Skeletal muscle satellite cell (primary cell): ENCODE measurements at regions not wholly inside any gene's neighbourhood (a gene's known extent, or its start where the extent isn't known, plus 50 kb on each side); places are given as distances from the start of the nearest gene placed in this dataset.
"Not testable (repeated sequence)": the region's sequence is repeated elsewhere in the genome, so short reads cannot be mapped to it uniquely, and the experiment has no call there.

ENCODE experiments used
- H3K27me3 ChIP-seq: 2 replicates; pipeline ENCODE4 v1.7.0; 2013; ENCODE audit warnings: low read length; ENCODE audit not compliant: control insufficient read depth, insufficient read depth
- H3K36me3 ChIP-seq: 2 replicates; pipeline ENCODE4 v1.7.0; 2013; ENCODE audit warnings: mild to moderate bottlenecking, control low read depth, low read length; ENCODE audit not compliant: insufficient read depth
- H3K4me1 ChIP-seq: 2 replicates; pipeline ENCODE4 v1.7.0; 2013; ENCODE audit warnings: low read length; ENCODE audit not compliant: control insufficient read depth, insufficient read depth
- H3K4me2 ChIP-seq: 2 replicates; pipeline ENCODE4 v1.7.0; 2013; ENCODE audit warnings: mild to moderate bottlenecking, low read length
- H3K4me3 ChIP-seq: 2 replicates; pipeline ENCODE4 v1.7.0; 2013; ENCODE audit warnings: low read length
- H3K9ac ChIP-seq: 2 replicates; pipeline ENCODE4 v1.7.0; 2013; ENCODE audit warnings: mild to moderate bottlenecking, low read depth, low read length, moderate library complexity
- H3K9me3 ChIP-seq: replicated peaks from 2 replicates; pipeline ENCODE4 v1.7.0; 2013; ENCODE audit warnings: mild to moderate bottlenecking, control low read depth, low read length

DNA sequence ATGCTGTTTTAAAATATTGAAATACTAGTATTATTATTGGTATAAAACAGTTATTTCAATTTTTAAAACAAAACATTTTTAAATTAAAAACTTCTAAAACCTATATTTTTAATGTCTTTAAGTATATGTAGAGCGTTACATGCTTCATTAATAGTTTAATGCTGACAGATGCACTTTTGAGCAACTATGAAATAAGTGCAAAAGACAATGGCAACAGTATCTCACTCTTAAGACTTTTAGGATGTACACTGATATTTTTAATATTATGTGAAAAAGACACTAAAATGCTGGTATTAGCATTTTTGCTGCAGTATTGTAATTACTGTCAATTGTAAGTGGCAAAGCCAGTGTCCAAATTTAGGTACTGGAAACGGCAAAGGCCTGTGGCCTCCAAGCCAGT is 93.2 kb upstream of the NAA35 start:
- H3K9ac ChIP-seq, H3K4me3 ChIP-seq, H3K9me3 ChIP-seq, H3K4me1 ChIP-seq, H3K36me3 ChIP-seq, H3K4me2 ChIP-seq, H3K27me3 ChIP-seq: not testable (repeated sequence)

DNA sequence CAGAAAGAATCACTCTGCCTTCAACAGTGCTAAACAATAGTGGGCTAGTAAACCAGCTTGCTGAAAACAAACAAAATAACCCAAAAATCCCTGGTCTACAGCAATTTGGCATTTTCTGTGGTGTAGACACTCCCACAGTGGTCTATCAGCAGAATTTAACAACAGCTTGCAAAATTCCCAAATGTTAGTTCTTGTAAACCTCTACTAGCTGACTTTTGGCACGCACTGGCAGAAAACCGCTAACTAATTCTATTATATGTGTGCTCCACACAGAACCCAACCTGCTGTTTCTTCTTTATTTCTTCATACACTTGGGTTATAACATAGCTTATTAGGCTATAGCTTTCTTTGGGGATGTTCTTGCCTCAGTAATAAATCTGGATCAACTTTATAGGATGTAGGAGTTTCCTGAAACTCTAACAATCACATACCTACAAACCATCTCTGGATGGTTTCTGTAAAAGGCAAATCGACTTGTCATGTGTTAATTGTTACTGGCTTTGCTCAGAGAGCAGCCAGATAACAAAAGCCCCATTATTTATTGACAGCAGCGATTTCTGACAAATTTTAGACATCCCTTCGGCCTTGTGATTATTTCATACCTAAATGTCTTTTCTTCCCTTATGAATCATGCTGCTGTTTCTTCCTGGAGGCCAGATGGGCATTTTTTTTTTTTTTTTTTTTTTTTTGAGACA is 82.7 kb upstream of the NAA35 start:
- H3K4me1 ChIP-seq, result no peaks in the 10 kb centered on the region
- no peaks in the 10 kb centered on the region for H3K27me3 ChIP-seq
- H3K4me2 ChIP-seq, result no peak overlapping the region
- H3K36me3 ChIP-seq, result no peaks in the 10 kb centered on the region
- no peak overlapping the region for H3K4me3 ChIP-seq
- no peak overlapping the region for H3K9ac ChIP-seq
- H3K9me3 ChIP-seq, result no peaks in the 10 kb centered on the region

DNA sequence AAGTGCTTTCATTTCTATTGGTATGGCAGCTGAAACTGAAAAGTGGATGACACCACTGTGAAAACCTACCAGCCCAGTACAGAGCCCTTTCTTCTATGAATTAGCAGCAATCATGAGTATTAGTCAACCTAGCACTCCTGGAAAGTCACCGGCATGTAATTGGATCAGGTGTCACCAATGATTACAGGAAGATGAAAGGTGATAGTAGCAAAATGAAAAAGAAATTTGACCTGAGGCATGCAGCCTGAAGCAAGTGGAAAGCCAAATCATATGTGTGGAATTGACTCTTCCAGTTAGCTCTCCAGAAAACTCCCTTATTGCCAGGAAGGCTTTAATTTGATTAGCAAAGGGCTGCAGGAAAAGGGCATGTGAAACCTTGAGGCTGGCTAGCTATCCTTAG is 81.2 kb upstream of the NAA35 start:
- no peak overlapping the region for H3K4me3 ChIP-seq
- no peaks in the 10 kb centered on the region for H3K4me1 ChIP-seq
- H3K9ac ChIP-seq, result no peak overlapping the region
- no peaks in the 10 kb centered on the region for H3K27me3 ChIP-seq
- no peaks in the 10 kb centered on the region for H3K9me3 ChIP-seq
- no peaks in the 10 kb centered on the region for H3K36me3 ChIP-seq
- no peak overlapping the region for H3K4me2 ChIP-seq

DNA sequence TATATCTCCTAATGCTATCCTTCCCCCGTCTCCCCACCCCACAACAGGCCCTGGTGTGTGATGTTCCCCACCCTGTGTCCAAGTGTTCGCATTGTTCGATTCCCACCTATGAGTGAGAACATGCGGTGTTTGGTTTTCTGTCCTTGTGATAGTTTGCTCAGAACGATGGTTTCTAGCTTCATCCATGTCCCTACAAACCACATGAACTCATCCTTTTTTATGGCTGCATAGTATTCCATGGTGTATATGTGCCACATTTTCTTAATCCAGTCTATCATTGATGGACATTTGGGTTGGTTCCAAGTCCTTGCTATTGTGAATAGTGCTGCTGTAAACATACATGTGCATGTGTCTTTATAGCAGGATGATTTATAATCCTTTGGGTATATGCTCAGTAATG is 79.1 kb upstream of the NAA35 start:
- H3K4me3 ChIP-seq, H3K4me1 ChIP-seq, H3K9ac ChIP-seq, H3K27me3 ChIP-seq, H3K9me3 ChIP-seq, H3K36me3 ChIP-seq, H3K4me2 ChIP-seq: not testable (repeated sequence)

DNA sequence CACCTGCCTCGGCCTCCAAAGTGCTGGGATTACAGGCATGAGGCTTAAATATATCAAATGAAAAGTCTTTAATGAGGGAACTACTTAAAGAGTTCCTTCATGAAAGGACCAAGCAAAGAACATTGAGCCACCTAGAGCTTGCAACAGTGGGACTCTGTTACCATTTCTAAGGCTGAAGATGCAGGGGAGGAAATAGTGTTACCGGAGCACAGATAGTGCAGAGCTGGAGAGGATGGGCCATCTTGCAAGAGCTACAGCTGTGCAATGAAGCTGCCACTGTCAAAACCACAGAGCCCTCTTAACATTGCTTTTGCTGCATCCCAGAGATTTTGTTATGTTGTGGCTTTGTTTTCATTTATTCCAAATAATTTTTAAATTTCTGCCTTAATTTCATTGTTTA is 77.1 kb upstream of the NAA35 start:
- H3K4me3 ChIP-seq, result no peak overlapping the region
- H3K4me1 ChIP-seq, result no peaks in the 10 kb centered on the region
- no peak overlapping the region for H3K4me2 ChIP-seq
- H3K36me3 ChIP-seq, result no peaks in the 10 kb centered on the region
- no peaks in the 10 kb centered on the region for H3K9me3 ChIP-seq
- no peaks in the 10 kb centered on the region for H3K27me3 ChIP-seq
- H3K9ac ChIP-seq, result no peak overlapping the region

DNA sequence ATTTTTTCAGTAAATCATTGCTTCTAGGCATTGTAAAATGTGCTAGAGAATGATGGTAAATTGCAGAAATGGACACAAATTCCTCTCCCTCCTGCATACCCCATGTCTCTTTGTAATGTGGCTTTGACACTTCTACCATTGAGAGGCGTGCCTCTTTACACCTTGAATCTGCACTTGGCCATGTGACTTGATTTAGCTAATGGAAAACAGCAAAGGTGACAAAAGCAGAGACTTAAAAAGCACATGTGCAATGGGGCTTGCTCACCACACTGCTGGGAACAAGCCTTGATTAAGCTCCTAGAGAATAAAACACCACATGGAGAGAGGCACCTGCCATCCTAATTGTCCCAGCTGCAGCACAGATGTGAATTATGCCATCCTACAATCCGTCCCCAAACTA is 69.9 kb upstream of the NAA35 start:
- Histone ChIP-seq H3K27me3 (no peaks in the 10 kb centered on the region), H3K9ac (no peak overlapping the region), H3K4me1 (no peaks in the 10 kb centered on the region), H3K4me2 (no peak overlapping the region), H3K9me3 (no peaks in the 10 kb centered on the region), H3K4me3 (no peak overlapping the region), H3K36me3 (no peaks in the 10 kb centered on the region)

DNA sequence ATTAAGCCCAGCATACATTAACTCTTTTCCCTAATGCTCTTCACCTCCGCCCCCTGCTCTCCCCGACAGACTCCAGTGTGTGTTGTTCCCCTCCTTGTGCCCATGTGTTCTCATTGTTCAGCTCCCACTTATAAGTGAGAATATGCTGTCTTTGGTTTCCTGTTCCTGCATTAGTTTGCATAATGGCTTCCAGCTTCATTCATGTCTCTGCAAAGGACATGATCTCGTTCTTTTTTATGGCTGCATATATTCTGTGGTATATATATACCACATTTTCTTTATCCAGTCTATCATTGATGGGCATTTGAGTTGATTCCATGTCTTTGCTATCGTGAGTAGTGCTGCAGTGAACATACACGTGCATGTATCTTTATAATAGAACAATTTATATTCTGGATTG is 69.3 kb upstream of the NAA35 start:
- H3K4me2 ChIP-seq, H3K36me3 ChIP-seq, H3K27me3 ChIP-seq, H3K9ac ChIP-seq, H3K4me1 ChIP-seq, H3K4me3 ChIP-seq, H3K9me3 ChIP-seq: not testable (repeated sequence)

DNA sequence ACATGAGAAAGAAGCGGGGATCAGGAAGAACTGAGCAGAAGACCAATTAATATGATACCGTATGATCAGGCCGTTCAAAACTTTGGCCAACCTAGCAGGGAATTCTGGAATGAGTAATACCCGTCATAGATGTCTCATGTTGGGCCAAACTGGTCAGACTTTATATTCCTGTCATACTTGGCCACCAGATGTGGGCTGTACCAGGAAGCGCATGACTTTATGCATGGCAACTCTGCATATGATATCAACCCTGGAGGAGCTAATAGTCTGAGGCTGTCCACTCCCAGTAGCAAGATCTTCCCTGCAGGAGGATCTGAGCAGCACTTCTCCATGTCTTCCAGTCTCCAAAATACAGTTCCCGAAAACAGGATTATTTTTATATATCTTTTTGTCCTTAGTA is 68.5 kb upstream of the NAA35 start:
- H3K9ac ChIP-seq, result no peak overlapping the region
- H3K4me2 ChIP-seq, result no peak overlapping the region
- H3K4me3 ChIP-seq, result no peak overlapping the region
- H3K4me1 ChIP-seq, result no peaks in the 10 kb centered on the region
- H3K27me3 ChIP-seq, result no peaks in the 10 kb centered on the region
- H3K36me3 ChIP-seq, result no peaks in the 10 kb centered on the region
- no peaks in the 10 kb centered on the region for H3K9me3 ChIP-seq

DNA sequence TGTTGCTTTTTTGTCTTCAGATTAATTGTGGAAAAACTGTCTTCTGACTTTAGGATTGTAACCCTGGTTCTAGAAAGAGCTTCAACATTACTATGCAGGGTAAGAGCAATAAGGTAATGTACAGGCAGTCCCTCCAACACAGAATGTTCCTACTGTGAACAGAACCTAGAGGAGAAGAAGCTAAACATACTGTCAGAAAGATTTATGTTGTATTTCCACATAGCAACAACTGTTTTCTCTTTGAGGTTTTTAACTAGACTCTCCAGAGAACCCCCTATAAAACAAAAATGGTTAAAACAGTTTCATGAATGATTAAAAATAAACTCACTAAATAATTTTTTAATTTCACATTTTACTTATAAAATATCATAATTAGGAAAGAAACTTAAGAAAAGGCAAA is 64.3 kb upstream of the NAA35 start:
- Histone ChIP-seq H3K27me3 (no peaks in the 10 kb centered on the region), H3K9ac (no peak overlapping the region), H3K4me3 (no peak overlapping the region), H3K36me3 (no peaks in the 10 kb centered on the region), H3K9me3 (no peaks in the 10 kb centered on the region), H3K4me1 (no peaks in the 10 kb centered on the region), H3K4me2 (no peak overlapping the region)

DNA sequence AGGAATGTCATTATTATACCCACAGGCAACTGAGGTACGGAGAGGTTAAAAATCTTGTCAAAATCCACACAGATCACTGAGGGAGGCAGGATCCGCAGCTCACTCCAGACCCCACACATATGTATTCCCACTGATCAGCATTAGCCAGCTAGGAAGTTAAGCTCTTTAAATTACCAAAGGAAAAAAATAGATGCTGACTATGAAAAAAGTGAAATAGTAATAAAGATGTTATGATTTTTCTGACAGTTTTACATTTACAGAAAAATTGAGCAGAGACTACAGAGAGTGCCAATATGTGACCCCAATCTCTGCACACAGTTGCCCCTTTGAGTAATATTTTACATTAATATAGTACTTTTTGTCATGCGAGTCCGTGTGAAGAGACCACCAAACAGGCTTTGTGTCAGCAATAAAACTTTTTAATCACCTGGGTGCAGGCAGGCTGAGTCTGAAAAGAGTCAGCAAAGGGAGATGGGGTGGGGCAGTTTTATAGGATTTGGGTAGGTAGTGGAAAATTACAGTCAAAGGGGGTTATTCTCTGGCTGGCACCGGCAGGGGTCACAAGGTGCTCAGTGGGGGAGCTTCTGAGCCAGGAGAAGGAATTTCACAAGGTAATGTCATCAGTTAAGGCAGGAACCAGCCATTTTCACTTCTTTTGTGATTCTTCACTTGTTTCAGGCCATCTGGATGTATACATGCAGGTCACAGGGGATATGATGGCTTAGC is 61.9 kb upstream of the NAA35 start:
- H3K4me3 ChIP-seq, H3K9me3 ChIP-seq, H3K4me1 ChIP-seq, H3K36me3 ChIP-seq, H3K4me2 ChIP-seq, H3K9ac ChIP-seq, H3K27me3 ChIP-seq: not testable (repeated sequence)

DNA sequence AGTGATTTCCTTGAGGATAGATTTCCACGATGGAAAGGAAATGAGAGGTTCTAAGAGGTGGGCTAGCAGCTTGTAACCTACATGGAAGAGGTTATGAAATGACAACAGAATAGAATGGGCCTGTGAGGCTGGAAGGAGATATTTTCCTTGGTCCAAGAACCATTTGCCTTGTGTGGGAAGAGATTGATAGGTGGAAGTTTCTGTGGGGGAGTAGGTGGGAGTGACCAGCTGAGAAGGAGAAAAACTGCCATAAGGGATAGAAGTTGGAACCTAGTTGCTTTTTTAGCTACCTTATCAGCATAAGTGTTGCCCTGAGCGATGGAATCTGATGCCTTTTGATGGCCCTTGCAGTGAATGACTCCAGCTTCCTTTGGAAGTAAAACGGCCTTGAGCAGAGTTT is 60.4 kb upstream of the NAA35 start:
- not testable (repeated sequence) for H3K36me3 ChIP-seq, H3K9me3 ChIP-seq, H3K27me3 ChIP-seq

DNA sequence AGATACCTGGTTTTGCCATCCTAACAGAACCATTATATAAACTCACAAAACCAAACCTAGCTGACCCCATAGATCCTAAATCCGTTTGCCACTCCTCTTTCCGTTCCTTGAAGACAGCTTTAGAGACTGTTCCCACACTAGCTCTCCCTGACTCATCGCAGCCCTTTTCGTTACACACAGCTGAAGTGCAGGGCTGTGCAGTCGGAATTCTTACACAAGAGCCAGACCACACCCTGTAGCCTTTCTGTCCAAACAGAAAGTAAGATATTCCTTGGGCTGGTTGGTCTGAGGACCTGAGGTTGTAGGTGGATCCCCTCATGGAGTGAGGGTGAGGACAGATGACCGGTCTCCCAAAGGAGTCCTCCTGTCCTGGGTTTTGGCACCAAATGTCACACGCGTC is 56.7 kb upstream of the NAA35 start:
- no peaks in the 10 kb centered on the region for H3K4me1 ChIP-seq
- no peaks in the 10 kb centered on the region for H3K9me3 ChIP-seq
- no peak overlapping the region for H3K9ac ChIP-seq
- H3K4me3 ChIP-seq, result no peak overlapping the region
- H3K4me2 ChIP-seq, result no peak overlapping the region
- no peaks in the 10 kb centered on the region for H3K27me3 ChIP-seq
- no peaks in the 10 kb centered on the region for H3K36me3 ChIP-seq

More for the DNA sequence above, 60.4 kb upstream of the NAA35 start:
- not testable (repeated sequence) for H3K4me1 ChIP-seq, H3K9ac ChIP-seq, H3K4me2 ChIP-seq, H3K4me3 ChIP-seq
